C4-2B (cell line): ENCODE measurements at regions not wholly inside any gene's neighbourhood (a gene's known extent, or its start where the extent isn't known, plus 50 kb on each side); places are given as distances from the start of the nearest gene placed in this dataset.

Source experiments
- H3K27ac ChIP-seq: fragments of 450-650 bp; 2 replicates; pipeline ENCODE4 v1.5.1; 2017
- ZFX ChIP-seq: fragments of 450-650 bp; IDR thresholded peaks from 2 replicates; pipeline ENCODE4 v1.6.1; 2017
- TF ChIP-seq, protein P1 (sequence below): fragments of 450-650 bp; conservative IDR thresholded peaks from 2 replicates; pipeline ENCODE4 v1.5.1; 2017; ENCODE audit warnings: mild to moderate bottlenecking

DNA sequence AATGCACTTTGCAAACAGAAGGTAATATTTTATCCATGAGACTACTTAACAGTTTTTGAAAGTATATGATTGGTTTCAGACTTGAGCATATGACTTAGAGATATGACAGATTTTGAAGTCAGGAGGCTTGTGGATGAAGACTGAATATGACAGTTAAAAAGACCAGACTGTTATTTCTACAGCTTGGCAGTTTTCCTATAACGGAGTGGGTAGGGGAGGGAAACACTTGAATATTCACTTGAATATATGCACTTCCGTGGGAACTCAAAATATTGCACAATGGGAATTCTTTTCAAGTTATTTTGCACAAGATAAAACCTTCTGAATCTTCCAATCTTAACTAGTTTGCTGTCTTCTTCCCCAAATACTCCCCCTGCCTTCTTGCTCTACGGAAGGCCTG is 64.6 kb upstream of the ACKR3 start:
- no peak for TF ChIP-seq ZFX
- TF ChIP-seq, protein P1, sequence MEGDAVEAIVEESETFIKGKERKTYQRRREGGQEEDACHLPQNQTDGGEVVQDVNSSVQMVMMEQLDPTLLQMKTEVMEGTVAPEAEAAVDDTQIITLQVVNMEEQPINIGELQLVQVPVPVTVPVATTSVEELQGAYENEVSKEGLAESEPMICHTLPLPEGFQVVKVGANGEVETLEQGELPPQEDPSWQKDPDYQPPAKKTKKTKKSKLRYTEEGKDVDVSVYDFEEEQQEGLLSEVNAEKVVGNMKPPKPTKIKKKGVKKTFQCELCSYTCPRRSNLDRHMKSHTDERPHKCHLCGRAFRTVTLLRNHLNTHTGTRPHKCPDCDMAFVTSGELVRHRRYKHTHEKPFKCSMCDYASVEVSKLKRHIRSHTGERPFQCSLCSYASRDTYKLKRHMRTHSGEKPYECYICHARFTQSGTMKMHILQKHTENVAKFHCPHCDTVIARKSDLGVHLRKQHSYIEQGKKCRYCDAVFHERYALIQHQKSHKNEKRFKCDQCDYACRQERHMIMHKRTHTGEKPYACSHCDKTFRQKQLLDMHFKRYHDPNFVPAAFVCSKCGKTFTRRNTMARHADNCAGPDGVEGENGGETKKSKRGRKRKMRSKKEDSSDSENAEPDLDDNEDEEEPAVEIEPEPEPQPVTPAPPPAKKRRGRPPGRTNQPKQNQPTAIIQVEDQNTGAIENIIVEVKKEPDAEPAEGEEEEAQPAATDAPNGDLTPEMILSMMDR: no peak

DNA sequence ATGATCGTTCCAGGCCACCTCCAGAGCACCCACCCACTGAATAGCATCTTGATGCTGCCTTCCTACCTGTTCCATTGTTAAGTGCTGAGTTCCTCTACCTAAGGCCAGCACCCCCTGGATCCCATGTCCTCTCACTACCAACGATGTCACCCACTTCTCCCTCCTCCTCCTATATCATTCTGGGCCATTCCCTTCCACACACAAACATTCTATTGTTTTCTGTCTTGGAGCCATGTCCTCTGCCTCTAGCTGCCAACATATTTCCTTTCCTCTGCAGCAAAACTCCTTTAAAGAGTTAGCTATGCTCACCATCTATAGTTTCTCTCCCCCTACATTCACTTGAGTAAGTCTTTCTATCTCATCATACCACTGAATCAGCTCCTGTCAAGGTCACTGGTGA is 64.0 kb upstream of the ACKR3 start:
- TF ChIP-seq, protein P1: no peak
- no peak for TF ChIP-seq ZFX
- no peak overlapping the region for H3K27ac ChIP-seq

More for the DNA sequence above, 64.6 kb upstream of the ACKR3 start:
- no peak overlapping the region for H3K27ac ChIP-seq

DNA sequence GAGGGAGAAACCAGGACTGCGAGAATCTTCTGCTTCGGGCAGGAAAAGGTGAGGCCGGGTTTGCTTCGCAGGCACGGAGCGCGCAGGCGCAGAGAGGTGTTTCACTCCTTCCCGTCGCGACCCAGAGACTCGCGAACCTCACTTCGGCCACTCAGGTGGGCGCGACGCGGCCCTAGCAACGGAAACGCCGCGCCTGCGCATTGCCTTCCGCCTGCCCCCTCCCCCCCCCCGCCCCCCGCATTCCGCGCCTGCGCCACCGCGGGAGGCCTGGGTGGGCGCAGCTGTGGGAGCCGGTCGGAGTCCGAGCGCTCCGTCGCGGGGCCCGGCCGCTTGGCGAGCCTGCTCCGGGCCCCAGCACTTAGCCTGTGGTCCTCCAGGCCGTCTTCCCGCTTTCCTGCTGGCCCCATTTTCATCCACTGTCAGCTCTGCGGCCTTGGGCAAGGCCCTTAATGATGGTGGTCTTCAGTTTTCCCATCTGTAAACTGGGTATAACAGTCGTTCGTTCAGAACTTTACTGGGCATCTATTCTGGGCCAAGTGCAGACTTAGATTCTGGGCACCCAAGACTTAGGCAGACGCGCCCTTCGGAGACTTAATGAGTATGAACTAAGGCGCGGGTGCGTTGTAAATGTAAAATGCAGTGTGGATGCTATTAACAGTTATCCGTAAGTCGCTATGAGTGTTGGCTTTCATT is 62.1 kb upstream of the ACKR3 start:
- no peak for TF ChIP-seq ZFX
- TF ChIP-seq, protein P1: no peak

DNA sequence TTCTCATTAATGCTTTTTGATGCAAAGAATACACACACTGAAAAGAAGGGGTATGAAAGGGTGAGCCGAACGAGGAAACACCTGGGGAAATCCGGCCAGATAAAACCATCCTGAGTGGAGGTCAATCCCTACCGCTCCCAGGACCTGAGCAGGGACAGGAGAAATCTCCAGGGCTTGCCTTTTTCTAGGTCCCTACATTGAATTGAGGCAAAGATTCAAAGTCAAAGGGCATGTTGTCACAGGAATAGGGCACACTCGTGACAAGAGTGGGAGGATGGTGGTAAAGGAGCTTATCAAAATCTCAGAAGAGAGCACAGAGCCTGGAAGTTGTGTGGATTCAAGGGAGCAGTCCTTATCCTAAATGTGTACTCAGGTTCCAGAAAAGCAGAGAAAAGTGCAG is 61.2 kb upstream of the ACKR3 start:
- no peak for TF ChIP-seq ZFX
- TF ChIP-seq, protein P1: no peak
- no peak overlapping the region for H3K27ac ChIP-seq

More for the DNA sequence above, 62.1 kb upstream of the ACKR3 start:
- H3K27ac ChIP-seq: no peak overlapping the region

DNA sequence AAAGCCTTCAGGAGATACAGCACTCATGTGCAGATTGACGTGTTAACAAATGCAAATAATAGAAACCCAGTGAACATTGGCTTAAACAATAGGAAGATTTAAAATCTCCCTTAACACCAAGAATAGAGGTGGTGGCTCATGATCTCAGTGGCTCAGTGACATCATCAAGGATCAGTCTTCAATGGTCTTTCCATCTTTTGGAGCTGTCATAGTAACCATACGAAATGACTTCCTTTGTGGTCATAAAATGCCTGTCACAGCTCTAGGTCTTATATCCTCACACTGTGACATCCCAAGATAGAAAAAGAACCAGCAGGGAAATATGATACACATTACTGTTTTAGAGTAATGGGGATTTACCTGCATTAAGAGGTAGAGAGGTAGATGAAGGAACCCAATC is 59.6 kb upstream of the ACKR3 start:
- H3K27ac ChIP-seq: no peak overlapping the region
- no peak for TF ChIP-seq ZFX
- TF ChIP-seq, protein P1: no peak

DNA sequence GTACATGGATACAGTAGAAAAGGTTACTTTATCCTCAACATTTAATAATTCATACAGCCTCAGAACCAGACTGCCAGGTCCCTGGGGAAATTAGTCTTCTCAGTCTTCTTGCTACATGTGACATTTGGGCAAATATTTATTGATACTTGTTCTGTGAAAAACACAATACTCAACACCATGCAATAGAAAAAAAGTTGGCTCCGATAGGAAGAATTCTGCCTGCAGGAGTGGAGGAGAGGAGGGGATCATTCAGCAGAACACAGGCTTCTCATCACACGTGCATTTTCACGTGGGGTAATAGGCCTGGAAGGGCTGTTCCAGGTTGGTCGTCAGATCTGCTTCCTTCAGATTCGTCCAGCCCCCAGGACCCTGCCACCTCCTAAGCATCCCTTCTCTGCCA is 58.4 kb upstream of the ACKR3 start:
- H3K27ac ChIP-seq: no peak overlapping the region
- TF ChIP-seq, protein P1: no peak
- no peak for TF ChIP-seq ZFX

DNA sequence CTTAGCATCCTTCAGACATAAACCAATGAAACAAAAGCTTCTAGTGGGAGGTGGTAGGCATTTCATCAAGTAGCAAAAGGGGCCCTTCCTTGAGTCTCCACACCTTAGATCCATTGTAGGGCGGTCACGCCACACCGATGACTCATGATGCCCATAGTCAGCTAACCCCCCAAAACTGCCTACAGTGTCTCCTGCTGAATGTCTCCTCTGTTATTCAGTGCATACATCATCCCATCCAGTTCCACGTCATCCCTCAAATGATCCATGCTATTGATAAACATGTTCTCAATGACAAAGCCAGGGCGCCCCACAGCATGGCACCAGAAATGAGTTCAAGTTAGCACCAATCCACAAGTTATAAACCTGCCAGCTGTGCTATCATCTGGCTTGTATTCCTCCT is 57.4 kb upstream of the ACKR3 start:
- TF ChIP-seq ZFX: no peak
- TF ChIP-seq, protein P1: no peak
- no peak overlapping the region for H3K27ac ChIP-seq
